ENCODE measurements at regions not wholly inside any gene's neighbourhood (a gene's known extent, or its start where the extent isn't known, plus 50 kb on each side); places are given as distances from the start of the nearest gene placed in this dataset.

DNA sequence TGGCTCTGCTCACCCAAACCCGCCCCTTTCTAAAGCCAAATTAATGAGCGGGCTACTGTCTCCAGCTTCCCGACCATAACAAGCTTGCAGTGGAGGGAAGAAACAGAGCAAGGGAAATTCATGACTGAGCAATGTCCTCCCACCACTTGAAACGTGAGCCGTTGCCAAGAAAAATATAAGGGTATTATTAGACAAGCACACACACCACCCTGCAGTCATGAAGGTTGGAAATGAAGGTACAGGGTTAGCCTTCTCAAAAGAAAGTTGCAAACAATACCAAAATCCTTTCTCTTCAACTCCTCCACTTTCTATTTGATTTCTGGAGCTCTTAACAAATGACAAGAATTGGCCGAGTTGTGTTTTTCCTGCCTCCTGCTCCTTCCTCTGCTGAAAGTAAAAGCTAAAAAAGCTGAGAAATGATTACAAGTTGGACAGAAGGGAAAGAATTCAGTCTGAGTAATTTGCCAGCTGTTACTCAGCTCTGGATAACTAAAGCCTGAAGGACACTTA lies 151.1 kb upstream of the B3GAT2 start:
- H3K27ac ChIP-seq: peak overlapping the region in 1 of 2 donors; percentile 27
- no peak overlapping the region for H3K4me3 ChIP-seq
- peaks cover 0 to 7% of the 10 kb centered on the region in 2 donors for H3K4me1 ChIP-seq
- H3K27me3 ChIP-seq: no peaks in the 10 kb centered on the region
- TF ChIP-seq, protein P1, sequence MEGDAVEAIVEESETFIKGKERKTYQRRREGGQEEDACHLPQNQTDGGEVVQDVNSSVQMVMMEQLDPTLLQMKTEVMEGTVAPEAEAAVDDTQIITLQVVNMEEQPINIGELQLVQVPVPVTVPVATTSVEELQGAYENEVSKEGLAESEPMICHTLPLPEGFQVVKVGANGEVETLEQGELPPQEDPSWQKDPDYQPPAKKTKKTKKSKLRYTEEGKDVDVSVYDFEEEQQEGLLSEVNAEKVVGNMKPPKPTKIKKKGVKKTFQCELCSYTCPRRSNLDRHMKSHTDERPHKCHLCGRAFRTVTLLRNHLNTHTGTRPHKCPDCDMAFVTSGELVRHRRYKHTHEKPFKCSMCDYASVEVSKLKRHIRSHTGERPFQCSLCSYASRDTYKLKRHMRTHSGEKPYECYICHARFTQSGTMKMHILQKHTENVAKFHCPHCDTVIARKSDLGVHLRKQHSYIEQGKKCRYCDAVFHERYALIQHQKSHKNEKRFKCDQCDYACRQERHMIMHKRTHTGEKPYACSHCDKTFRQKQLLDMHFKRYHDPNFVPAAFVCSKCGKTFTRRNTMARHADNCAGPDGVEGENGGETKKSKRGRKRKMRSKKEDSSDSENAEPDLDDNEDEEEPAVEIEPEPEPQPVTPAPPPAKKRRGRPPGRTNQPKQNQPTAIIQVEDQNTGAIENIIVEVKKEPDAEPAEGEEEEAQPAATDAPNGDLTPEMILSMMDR (IDR thresholded peaks at IDR 0.05): no peak
- no peaks in the 10 kb centered on the region for H3K9me3 ChIP-seq
- H3K36me3 ChIP-seq: no peaks in the 10 kb centered on the region
- DNase-seq (peak in 2 of 4 donors; percentile 36 to 49), ATAC-seq (peak; percentile 79)
- intact Hi-C loops (cut with DNase I): no loop called here

DNA sequence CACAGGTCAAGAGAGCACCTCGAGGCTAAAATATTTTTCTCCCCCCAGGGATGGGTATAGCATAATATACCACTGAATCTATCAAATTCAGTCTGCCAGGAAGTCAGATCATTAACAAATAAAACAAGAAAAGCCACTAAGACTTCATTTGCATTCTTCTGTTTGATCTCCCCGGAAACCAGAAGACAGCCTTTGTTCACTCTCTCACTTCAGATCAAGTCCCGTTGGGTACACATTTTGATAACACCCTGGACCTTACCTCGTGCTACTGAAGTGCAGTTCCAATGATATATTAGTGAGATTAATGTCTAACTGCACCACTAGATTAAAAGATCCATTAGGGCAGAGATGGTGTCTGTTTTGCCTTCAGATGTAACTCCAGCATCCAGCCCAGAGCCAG lies 157.7 kb upstream of the B3GAT2 start:
- H3K36me3 ChIP-seq: no peaks in the 10 kb centered on the region
- ATAC-seq: no peak
- no peaks in the 10 kb centered on the region for H3K27me3 ChIP-seq
- no peak overlapping the region for H3K4me3 ChIP-seq
- no peak overlapping the region for H3K27ac ChIP-seq
- intact Hi-C loops (cut with DNase I): no loop called here
- no peak for DNase-seq
- TF ChIP-seq, protein P1 (IDR thresholded peaks at IDR 0.05): no peak
- H3K9me3 ChIP-seq: peaks cover 0 to 6% of the 10 kb centered on the region in 2 donors
- no peaks in the 10 kb centered on the region for H3K4me1 ChIP-seq

DNA sequence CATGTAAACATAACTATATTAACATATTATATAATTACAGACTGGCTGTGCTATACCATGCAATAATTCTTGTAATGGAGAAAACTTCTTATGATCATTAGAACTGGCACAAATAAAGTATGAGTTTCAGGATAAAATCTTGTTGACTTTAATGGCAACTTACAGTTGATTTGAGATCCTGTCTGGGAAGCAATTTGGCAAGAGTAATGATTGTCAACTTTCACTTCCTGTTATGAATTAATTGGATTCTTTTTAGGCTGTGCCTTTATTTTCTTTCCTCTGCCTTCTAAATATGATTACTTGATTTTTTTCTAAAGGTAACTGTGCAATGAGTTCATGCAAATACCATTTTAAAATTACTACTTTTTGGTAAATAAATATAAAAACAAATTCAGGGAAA lies 158.1 kb upstream of the B3GAT2 start:
- Histone ChIP-seq H3K36me3 (no peaks in the 10 kb centered on the region), H3K4me1 (no peaks in the 10 kb centered on the region), H3K9me3 (peaks cover 0 to 10% of the 10 kb centered on the region in 2 donors), H3K4me3 (no peak overlapping the region), H3K27me3 (no peaks in the 10 kb centered on the region), H3K27ac (no peak overlapping the region)
- TF ChIP-seq, protein P1 (IDR thresholded peaks at IDR 0.05): no peak
- intact Hi-C loops (cut with DNase I): no loop called here
- DNase-seq (no peak), ATAC-seq (no peak)

DNA sequence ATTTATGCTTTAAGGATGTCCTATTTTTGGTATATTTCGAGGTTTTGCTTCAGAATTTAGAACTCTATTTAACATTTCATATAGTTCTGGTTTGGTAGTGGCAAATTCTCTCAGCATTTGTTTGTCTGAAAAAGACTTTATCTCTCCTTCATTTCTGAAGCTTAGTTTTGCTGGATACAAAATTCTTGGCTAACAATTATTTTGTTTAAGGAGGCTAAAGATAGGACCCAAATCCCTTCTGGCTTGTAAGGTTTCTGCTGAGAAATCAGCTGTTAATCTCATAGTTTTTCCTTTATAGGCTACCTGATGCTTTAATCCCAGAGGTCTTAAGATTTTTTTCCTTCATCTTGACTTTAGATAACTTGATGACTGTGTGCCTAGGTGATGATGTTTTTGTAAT lies 162.7 kb upstream of the B3GAT2 start:
- intact Hi-C loops (cut with DNase I): no loop called here
- no peak for ATAC-seq
- no peaks in the 10 kb centered on the region for H3K27me3 ChIP-seq
- no peaks in the 10 kb centered on the region for H3K4me1 ChIP-seq
- no peak for DNase-seq
- no peak overlapping the region for H3K4me3 ChIP-seq
- H3K36me3 ChIP-seq: no peaks in the 10 kb centered on the region
- H3K9me3 ChIP-seq: peaks cover 0 to 18% of the 10 kb centered on the region in 2 donors
- no peak overlapping the region for H3K27ac ChIP-seq
- TF ChIP-seq, protein P1 (IDR thresholded peaks at IDR 0.05): no peak

DNA sequence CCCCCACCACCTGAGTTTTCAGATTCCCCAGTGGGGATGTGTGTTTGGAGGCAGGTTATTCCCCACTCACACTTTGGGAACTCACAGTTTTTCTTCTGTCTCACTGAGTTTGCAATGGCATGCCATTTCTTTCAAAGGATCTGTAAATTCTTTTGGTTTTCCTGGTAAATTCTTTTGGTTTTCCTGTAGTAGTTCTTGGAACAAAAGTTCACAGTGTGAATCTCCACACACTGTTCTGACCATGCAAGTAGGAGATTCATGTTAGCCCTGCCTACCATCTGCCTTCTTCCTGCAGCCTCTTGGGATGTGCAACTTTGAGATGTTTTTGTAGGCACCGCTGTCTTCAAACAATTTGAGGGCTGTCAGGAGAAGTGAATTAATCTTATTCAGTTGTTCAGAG lies 165.6 kb upstream of the OGFRL1 start:
- TF ChIP-seq, protein P1 (IDR thresholded peaks at IDR 0.05): no peak
- peaks cover 0 to 27% of the 10 kb centered on the region in 2 donors for H3K9me3 ChIP-seq

More for the DNA sequence above, 165.6 kb upstream of the OGFRL1 start:
- Histone ChIP-seq H3K4me1 (no peaks in the 10 kb centered on the region), H3K36me3 (no peaks in the 10 kb centered on the region), H3K27me3 (no peaks in the 10 kb centered on the region), H3K4me3 (no peak overlapping the region), H3K27ac (no peak overlapping the region)
- ATAC-seq (no peak), DNase-seq (no peak)
- intact Hi-C loops (cut with DNase I): no loop called here

Measured in left lung (tissue), 4 donors.